LNCaP clone FGC (cell line): ENCODE measurements at regions not wholly inside any gene's neighbourhood (a gene's known extent, or its start where the extent isn't known, plus 50 kb on each side); places are given as distances from the start of the nearest gene placed in this dataset.

Experiments used
- DNase-seq: peaks from one replicate; pipeline ENCODE4 v3.0.0-alpha.2; 2011; ENCODE audit warnings: low read depth
- H3K4me3 ChIP-seq: 2 replicates; pipeline ENCODE4 v1.5.1; 2011; ENCODE audit warnings: mild to moderate bottlenecking, low read depth, low read length, control low read depth
- TF ChIP-seq, protein P1 (sequence below): IDR thresholded peaks from 2 replicates; pipeline ENCODE4 v1.5.1; 2012; ENCODE audit warnings: mild to moderate bottlenecking; ENCODE audit not compliant: control insufficient read depth, insufficient read depth; ENCODE audit errors: extremely low read depth

- H3K4me3 ChIP-seq: no peak overlapping the region
- DNase-seq: no peak
- TF ChIP-seq, protein P1, sequence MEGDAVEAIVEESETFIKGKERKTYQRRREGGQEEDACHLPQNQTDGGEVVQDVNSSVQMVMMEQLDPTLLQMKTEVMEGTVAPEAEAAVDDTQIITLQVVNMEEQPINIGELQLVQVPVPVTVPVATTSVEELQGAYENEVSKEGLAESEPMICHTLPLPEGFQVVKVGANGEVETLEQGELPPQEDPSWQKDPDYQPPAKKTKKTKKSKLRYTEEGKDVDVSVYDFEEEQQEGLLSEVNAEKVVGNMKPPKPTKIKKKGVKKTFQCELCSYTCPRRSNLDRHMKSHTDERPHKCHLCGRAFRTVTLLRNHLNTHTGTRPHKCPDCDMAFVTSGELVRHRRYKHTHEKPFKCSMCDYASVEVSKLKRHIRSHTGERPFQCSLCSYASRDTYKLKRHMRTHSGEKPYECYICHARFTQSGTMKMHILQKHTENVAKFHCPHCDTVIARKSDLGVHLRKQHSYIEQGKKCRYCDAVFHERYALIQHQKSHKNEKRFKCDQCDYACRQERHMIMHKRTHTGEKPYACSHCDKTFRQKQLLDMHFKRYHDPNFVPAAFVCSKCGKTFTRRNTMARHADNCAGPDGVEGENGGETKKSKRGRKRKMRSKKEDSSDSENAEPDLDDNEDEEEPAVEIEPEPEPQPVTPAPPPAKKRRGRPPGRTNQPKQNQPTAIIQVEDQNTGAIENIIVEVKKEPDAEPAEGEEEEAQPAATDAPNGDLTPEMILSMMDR: no peak
Observed at GRCh38 chr22:27501191-27501936, 300.2 kb downstream of the MN1 start.

DNA sequence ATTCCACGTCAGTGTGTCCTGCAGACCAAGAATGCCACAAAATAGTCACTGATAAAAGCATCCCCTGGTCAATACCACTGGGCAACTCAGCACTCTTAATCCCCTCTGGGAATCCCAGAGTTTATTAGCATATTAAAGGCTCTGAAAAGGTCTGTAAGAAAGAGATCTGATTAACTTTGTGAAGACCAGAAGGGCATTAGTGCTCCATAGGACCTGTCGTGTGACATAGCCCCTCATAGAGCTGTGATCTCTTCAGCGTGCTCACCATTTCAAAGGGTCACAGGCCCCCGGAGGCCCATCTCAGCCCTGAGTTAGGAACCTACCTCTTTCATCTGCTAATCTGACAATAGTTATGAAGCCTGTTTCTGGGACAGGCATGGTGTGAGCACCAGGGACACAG lies 299.2 kb downstream of the MN1 start:
- DNase-seq: no peak
- no peak overlapping the region for H3K4me3 ChIP-seq
- TF ChIP-seq, protein P1: no peak

DNA sequence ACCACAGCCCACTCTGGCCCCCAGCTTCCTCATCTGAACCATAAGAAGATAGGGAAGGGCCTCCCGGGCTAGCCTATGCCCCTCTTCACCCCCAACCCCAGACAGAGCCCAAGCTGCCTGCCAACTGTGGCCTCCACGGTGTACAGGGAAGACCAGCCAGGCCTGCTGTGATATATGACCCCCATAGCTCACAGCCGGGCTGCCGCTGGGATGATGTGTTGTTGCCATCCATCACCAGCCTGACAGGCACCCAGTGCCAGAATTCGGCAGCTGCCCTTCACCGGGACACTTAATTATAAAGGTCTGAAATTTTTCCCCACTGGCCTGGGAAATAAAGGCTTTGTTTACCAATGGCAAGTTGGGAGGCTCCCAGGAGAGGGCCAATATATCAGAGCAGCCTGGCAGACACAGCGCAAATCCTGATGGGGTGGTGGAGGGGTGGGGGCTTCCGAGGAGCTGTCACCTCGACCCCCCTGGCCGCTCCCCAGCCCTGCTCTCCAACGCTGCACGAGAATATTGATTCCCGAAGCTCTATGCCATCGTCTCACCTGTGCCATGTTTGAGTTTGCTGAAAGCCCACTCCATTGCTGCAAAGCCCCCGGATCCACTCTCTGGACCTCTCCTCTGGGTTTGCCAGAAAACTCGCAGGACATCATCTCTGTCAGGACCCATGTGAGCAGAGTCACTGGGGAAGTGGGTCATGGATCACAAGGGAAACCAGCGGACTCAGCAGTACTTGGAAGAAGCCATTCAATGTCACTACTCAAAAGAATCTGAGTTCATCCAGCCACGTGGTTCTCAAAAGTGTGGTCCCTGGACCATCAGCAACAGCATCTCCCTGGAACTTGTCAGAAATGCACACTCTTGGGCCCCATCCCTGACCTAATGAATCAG lies 296.9 kb downstream of the MN1 start:
- no peak overlapping the region for H3K4me3 ChIP-seq
- TF ChIP-seq, protein P1: no peak
- no peak for DNase-seq

- H3K4me3 ChIP-seq: no peak overlapping the region
- TF ChIP-seq, protein P1: no peak
- DNase-seq: no peak
Observed at GRCh38 chr22:27507111-27507611, 294.4 kb downstream of the MN1 start.

DNA sequence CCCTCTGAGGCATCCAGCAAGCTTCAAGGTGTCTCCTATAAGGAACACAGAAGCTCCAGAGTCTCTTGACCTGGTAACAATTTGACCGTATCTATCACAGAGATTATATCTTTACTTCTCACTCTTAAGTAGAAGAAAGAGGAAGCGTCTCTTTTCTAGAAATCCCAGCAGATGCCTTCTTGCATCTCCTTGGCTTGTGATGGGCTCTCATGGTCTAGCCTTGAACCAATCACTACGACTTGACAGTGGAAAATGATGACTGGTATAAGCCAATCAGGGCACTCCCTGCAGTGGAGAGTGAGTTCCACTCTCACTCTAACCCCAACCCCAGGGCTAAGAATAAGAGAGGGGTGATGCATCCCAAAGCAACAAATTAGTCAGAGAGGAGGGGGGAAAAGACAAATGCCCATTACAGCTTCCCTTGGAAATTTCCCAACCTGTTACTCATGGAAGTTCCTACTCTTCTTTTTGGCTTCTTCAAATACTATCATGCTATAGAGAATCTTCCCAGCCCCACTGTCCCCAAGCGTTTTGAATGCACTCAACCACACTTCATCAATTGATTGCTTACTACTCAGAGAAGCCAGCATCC lies 293.5 kb downstream of the MN1 start:
- no peak for DNase-seq
- TF ChIP-seq, protein P1: no peak

GRCh38 chr22:27509132-27509920 lies 292.2 kb downstream of the MN1 start:
- H3K4me3 ChIP-seq: no peak overlapping the region
- DNase-seq: no peak
- TF ChIP-seq, protein P1: no peak

More for the DNA sequence above, 293.5 kb downstream of the MN1 start:
- no peak overlapping the region for H3K4me3 ChIP-seq
